ENCODE measurements at regions not wholly inside any gene's neighbourhood (a gene's known extent, or its start where the extent isn't known, plus 50 kb on each side); places are given as distances from the start of the nearest gene placed in this dataset.

GRCh38 chr1:239703075-239703474, 316.7 kb downstream of the CHRM3 start:
- no peak for TF ChIP-seq NR3C1 (CRISPR knock-in tag; conservative IDR thresholded peaks at IDR 0.05; ENCODE audit: low read depth)
- TF ChIP-seq ZBTB21 (CRISPR knock-in tag; IDR thresholded peaks at IDR 0.05; ENCODE audit: borderline replicate concordance): no peak
- TF ChIP-seq PRDM15 (CRISPR knock-in tag; IDR thresholded peaks at IDR 0.05): no peak
- TF ChIP-seq CTCF (IDR thresholded peaks at IDR 0.05): no peak
- TF ChIP-seq JUN (CRISPR knock-in tag; IDR thresholded peaks at IDR 0.05): no peak
- no peak for TF ChIP-seq IRF2 (CRISPR knock-in tag; IDR thresholded peaks at IDR 0.05; ENCODE audit: borderline replicate concordance, low read depth)
- no peak for TF ChIP-seq SMAD4 (CRISPR knock-in tag; IDR thresholded peaks at IDR 0.05)
- TF ChIP-seq ETV6 (CRISPR knock-in tag; IDR thresholded peaks at IDR 0.05): no peak
- no peak for TF ChIP-seq ATF3 (CRISPR knock-in tag; conservative IDR thresholded peaks at IDR 0.05)
- TF ChIP-seq TCF7 (CRISPR knock-in tag; IDR thresholded peaks at IDR 0.05; ENCODE audit: low read depth): no peak
- TF ChIP-seq ZNF396 (CRISPR knock-in tag; IDR thresholded peaks at IDR 0.05; ENCODE audit: borderline replicate concordance): no peak

Measured in WTC11 (cell line).